D721Med (cell line): ENCODE measurements at regions not wholly inside any gene's neighbourhood (a gene's known extent, or its start where the extent isn't known, plus 50 kb on each side); places are given as distances from the start of the nearest gene placed in this dataset.

ENCODE experiments used
- DNase-seq: peaks from one replicate; pipeline ENCODE4 v3.0.0; 2011; ENCODE audit warnings: low spot score; ENCODE audit not compliant: insufficient read length
- FAIRE-seq: peaks from 2 replicates; lab custom pipeline; 2011; peaks lifted over from hg19 to GRCh38; lab: Jason Lieb, UNC
- CTCF ChIP-seq: IDR thresholded peaks from 2 replicates; pipeline ENCODE4 v1.5.1; 2012; ENCODE audit warnings: mild to moderate bottlenecking, control low read depth; ENCODE audit not compliant: insufficient read depth; ENCODE audit errors: missing control alignments

DNA sequence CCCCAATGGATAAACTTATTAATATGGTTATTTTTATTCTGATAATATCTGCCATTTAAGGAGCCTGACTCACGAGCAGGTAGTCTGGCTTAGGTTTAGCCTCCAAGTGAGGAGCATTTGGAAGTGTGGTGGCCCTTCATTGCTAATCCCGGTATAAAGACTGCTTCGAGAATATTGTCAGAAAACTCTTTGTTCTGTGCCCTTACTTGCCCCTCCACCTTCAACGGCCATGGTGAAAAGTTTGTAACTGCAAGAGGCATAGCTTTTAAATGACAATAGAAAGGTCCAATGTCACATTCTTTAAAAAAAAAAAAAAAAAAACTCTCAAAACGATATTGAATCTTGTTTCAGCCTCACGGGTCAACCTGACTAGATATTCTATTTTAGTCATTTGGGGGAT lies 157.4 kb upstream of the PROX1 start:
- no peak for FAIRE-seq
- DNase-seq = no peak
- no peak for TF ChIP-seq CTCF

- FAIRE-seq (no peak), DNase-seq (no peak)
- no peak for TF ChIP-seq CTCF
Measured at GRCh38 chr1:213840575-213840974, 147.2 kb upstream of the PROX1 start.

DNA sequence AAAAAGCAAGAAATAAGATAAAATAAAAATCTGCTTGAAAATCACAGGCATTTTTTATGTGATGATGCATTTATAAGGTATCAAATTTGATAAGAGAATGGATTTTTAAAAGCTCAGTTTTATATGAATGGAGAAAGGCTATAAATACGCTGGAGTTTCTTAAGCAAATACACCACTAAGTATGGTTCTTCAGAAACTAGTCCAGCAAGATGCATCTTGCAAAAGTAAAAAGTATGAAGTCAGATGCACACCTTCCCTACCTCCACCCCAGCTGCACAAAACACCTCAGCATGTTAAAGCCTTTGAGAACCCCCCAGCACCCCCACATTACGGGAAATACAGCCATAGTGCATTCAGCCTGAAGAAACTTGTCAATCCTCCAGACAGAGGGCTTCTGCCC lies 143.1 kb upstream of the PROX1 start:
- TF ChIP-seq CTCF = no peak
- DNase-seq (no peak), FAIRE-seq (no peak)

- DNase-seq = no peak
- no peak for FAIRE-seq
Measured at GRCh38 chr1:213852107-213852506, 135.7 kb upstream of the PROX1 start.

GRCh38 chr1:213858581-213858980 lies 129.2 kb upstream of the PROX1 start:
- TF ChIP-seq CTCF = no peak
- no peak for FAIRE-seq
- no peak for DNase-seq

More at GRCh38 chr1:213852107-213852506, 135.7 kb upstream of the PROX1 start:
- TF ChIP-seq CTCF = no peak

- FAIRE-seq (no peak), DNase-seq (no peak)
- TF ChIP-seq CTCF = no peak
Measured at GRCh38 chr1:213861841-213862240, 125.9 kb upstream of the PROX1 start.

DNA sequence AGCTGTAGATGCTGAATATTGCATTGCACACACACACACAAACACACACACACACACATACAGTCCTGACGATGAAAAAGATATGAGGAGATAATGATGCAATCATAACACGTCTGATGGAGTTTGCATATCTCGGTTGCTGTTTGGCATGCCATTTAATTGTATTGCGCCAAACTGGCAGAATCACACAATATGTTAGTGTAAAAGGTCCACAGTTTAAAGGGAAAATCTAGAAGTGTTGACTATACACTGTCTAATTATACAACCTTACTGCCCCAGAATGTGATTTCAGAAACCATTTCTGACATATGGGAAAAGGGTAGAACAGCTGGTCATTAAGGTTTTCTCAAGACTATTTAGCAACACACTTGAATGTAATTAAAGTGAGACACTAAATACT lies 123.7 kb upstream of the PROX1 start:
- FAIRE-seq (no peak), DNase-seq (no peak)
- TF ChIP-seq CTCF = no peak
